ENCODE measurements at regions not wholly inside any gene's neighbourhood (a gene's known extent, or its start where the extent isn't known, plus 50 kb on each side); places are given as distances from the start of the nearest gene placed in this dataset.
"Not testable (repeated sequence)": the region's sequence is repeated elsewhere in the genome, so short reads cannot be mapped to it uniquely, and the experiment has no call there.

DNA sequence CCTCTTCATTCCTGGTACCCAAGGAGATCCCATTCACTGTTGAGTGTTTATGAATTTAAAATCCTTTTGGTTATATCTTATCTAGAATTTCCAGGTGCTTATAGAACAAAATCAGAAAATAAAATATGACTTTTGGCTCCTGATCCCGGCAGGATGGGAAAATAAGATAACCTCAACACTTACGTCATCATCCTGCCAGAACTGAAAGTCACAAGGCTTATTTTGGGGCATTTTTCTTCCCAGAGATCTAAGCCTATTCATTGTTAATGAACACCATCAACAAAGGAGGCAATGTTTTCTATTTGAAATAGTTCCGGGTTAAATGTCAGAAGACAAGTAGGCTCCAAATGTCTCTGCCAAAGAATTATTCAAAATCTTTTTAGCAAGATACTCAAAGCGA is 580.6 kb downstream of the TFAP2A start:
- H3K27ac ChIP-seq (ENCODE audit: low read depth, low read length) = no peak overlapping the region
- H3K36me3 ChIP-seq (ENCODE audit: control insufficient read depth in 5 of 5, insufficient read depth in 5 of 5, low read length in 5 of 5) = no peaks in the 10 kb centered on the region
- H3K27me3 ChIP-seq (ENCODE audit: control insufficient read depth in 5 of 5, insufficient read depth in 4 of 5, low read length in 5 of 5) = no peaks in the 10 kb centered on the region
- no peaks in the 10 kb centered on the region for H3K9me3 ChIP-seq (ENCODE audit: control insufficient read depth in 5 of 5, low read length in 5 of 5)
- no peaks in the 10 kb centered on the region for H3K4me1 ChIP-seq (ENCODE audit: control insufficient read depth in 5 of 5, insufficient read depth in 5 of 5, low read length in 5 of 5)
- H3K4me3 ChIP-seq (ENCODE audit: low read depth in 1 of 5, low read length in 5 of 5) = no peak overlapping the region
- H3K9ac ChIP-seq (ENCODE audit: low read length in 5 of 5) = no peak overlapping the region

DNA sequence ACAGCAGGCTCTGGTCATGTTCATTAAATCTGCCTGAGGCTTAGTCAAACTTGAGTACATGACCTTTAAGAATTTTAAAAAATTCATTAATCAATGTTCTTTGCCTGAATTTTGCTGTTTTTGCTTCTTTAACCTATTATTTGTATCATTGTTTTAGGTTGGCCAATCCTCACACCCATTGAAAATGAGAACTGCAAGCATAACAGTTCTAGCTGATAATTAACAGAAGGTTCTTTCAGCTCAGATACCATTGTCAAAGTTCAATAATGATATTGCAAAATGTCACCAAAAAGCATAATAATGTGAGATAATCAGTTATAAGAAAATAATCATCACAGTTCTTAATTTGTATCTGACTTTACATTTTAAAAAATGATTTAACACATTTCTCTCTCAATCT is 583.1 kb downstream of the TFAP2A start:
- no peaks in the 10 kb centered on the region for H3K4me1 ChIP-seq (ENCODE audit: control insufficient read depth in 5 of 5, insufficient read depth in 5 of 5, low read length in 5 of 5)
- no peaks in the 10 kb centered on the region for H3K9me3 ChIP-seq (ENCODE audit: control insufficient read depth in 5 of 5, low read length in 5 of 5)
- H3K27ac ChIP-seq (ENCODE audit: low read depth, low read length) = no peak overlapping the region
- H3K4me3 ChIP-seq (ENCODE audit: low read depth in 1 of 5, low read length in 5 of 5) = no peak overlapping the region
- H3K36me3 ChIP-seq (ENCODE audit: control insufficient read depth in 5 of 5, insufficient read depth in 5 of 5, low read length in 5 of 5) = no peaks in the 10 kb centered on the region
- H3K9ac ChIP-seq (ENCODE audit: low read length in 5 of 5) = no peak overlapping the region
- no peaks in the 10 kb centered on the region for H3K27me3 ChIP-seq (ENCODE audit: control insufficient read depth in 5 of 5, insufficient read depth in 4 of 5, low read length in 5 of 5)

DNA sequence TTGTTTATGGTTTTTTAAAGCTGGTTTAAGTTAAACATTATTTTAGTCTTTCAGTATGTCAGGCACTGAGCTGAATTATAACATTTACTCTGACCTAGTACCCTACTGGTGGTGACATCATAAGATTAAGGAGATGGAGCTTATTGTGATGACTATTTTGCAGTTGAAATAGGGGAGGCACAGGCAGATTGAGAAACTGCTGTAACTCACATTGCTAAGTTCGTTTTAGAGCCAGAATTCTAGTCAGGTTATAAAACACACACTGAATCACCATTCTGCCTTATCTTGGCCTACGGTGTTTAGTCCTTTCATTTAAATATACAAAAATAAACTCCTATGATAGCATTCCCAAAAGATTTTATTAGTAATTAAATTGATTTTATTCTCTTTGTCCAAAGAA is 584.1 kb downstream of the TFAP2A start:
- Histone ChIP-seq H3K4me1 (ENCODE audit: control insufficient read depth in 5 of 5, insufficient read depth in 5 of 5, low read length in 5 of 5) (no peaks in the 10 kb centered on the region), H3K27me3 (ENCODE audit: control insufficient read depth in 5 of 5, insufficient read depth in 4 of 5, low read length in 5 of 5) (no peaks in the 10 kb centered on the region), H3K27ac (ENCODE audit: low read depth, low read length) (no peak overlapping the region), H3K9me3 (ENCODE audit: control insufficient read depth in 5 of 5, low read length in 5 of 5) (no peaks in the 10 kb centered on the region), H3K9ac (ENCODE audit: low read length in 5 of 5) (no peak overlapping the region), H3K4me3 (ENCODE audit: low read depth in 1 of 5, low read length in 5 of 5) (no peak overlapping the region), H3K36me3 (ENCODE audit: control insufficient read depth in 5 of 5, insufficient read depth in 5 of 5, low read length in 5 of 5) (no peaks in the 10 kb centered on the region)

DNA sequence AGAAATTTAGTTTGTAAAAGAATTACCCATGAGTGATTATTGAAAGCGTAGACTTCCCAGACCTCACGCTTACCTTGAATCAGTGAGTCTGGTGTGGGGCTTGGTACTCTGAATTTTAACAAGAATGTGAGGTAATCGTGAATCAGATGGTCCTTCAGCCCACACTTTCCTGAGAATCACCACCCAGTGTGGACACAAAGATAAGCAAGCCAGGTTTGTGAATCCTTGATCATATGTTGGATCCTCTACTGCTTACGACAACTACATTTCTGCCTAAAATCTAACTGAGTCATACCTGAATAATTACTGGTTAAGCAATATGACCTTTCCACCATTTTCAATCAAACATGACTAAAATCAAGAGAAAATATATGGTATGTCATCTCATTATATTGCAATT is 589.3 kb downstream of the TFAP2A start:
- H3K27me3 ChIP-seq (ENCODE audit: control insufficient read depth in 5 of 5, insufficient read depth in 4 of 5, low read length in 5 of 5) = no peaks in the 10 kb centered on the region

DNA sequence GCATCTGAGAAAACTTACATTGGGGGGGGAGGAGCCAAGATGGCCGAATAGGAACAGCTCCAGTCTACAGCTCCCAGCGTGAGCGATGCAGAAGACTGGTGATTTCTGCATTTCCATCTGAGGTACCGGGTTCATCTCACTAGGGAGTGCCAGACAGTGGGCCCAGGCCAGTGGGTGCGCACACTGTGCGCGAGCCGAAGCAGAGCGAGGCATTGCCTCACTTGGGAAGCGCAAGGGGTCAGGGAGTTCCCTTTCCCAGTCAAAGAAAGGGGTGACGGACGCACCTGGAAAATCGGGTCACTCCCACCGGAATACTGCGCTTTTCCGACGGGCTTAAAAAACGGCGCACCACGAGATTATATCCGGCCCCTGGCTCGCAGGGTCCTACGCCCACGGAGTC is 604.1 kb downstream of the TFAP2A start:
- H3K9me3 ChIP-seq (ENCODE audit: control insufficient read depth in 5 of 5, low read length in 5 of 5); H3K27ac ChIP-seq (ENCODE audit: low read depth, low read length); H3K27me3 ChIP-seq (ENCODE audit: control insufficient read depth in 5 of 5, insufficient read depth in 4 of 5, low read length in 5 of 5); H3K36me3 ChIP-seq (ENCODE audit: control insufficient read depth in 5 of 5, insufficient read depth in 5 of 5, low read length in 5 of 5); H3K4me1 ChIP-seq (ENCODE audit: control insufficient read depth in 5 of 5, insufficient read depth in 5 of 5, low read length in 5 of 5); H3K4me3 ChIP-seq (ENCODE audit: low read depth in 1 of 5, low read length in 5 of 5); H3K9ac ChIP-seq (ENCODE audit: low read length in 5 of 5): not testable (repeated sequence)

More for the DNA sequence above, 589.3 kb downstream of the TFAP2A start:
- no peaks in the 10 kb centered on the region for H3K36me3 ChIP-seq (ENCODE audit: control insufficient read depth in 5 of 5, insufficient read depth in 5 of 5, low read length in 5 of 5)
- H3K4me1 ChIP-seq (ENCODE audit: control insufficient read depth in 5 of 5, insufficient read depth in 5 of 5, low read length in 5 of 5) = no peaks in the 10 kb centered on the region
- no peak overlapping the region for H3K4me3 ChIP-seq (ENCODE audit: low read depth in 1 of 5, low read length in 5 of 5)
- H3K9me3 ChIP-seq (ENCODE audit: control insufficient read depth in 5 of 5, low read length in 5 of 5) = no peaks in the 10 kb centered on the region
- H3K27ac ChIP-seq (ENCODE audit: low read depth, low read length) = no peak overlapping the region
- H3K9ac ChIP-seq (ENCODE audit: low read length in 5 of 5) = no peak overlapping the region

DNA sequence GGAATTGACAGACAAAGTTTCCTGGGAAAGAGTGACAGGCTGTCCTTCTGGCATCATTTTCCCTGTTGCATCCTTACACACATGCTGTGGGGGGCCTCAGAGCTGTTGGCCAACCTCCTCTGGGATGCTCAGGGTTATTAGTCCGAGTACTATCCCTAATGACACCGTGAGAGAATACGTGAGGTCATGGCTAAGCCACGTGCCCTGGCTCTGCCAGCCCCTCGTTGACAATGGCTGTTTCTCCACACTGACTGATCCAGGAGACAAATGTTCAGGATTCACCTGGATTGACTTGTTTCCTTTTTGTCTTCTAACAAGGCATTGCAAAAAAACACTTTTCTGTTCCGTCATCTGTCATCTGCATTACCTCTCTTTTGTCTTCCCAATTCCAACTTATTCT is 604.6 kb downstream of the TFAP2A start:
- Histone ChIP-seq H3K36me3 (ENCODE audit: control insufficient read depth in 5 of 5, insufficient read depth in 5 of 5, low read length in 5 of 5) (no peaks in the 10 kb centered on the region), H3K9me3 (ENCODE audit: control insufficient read depth in 5 of 5, low read length in 5 of 5) (peaks cover 0 to 2% (median 0%) of the 10 kb centered on the region in 5 donors), H3K4me1 (ENCODE audit: control insufficient read depth in 5 of 5, insufficient read depth in 5 of 5, low read length in 5 of 5) (no peaks in the 10 kb centered on the region), H3K4me3 (ENCODE audit: low read depth in 1 of 5, low read length in 5 of 5) (no peak overlapping the region), H3K27me3 (ENCODE audit: control insufficient read depth in 5 of 5, insufficient read depth in 4 of 5, low read length in 5 of 5) (no peaks in the 10 kb centered on the region), H3K9ac (ENCODE audit: low read length in 5 of 5) (no peak overlapping the region), H3K27ac (ENCODE audit: low read depth, low read length) (no peak overlapping the region)

DNA sequence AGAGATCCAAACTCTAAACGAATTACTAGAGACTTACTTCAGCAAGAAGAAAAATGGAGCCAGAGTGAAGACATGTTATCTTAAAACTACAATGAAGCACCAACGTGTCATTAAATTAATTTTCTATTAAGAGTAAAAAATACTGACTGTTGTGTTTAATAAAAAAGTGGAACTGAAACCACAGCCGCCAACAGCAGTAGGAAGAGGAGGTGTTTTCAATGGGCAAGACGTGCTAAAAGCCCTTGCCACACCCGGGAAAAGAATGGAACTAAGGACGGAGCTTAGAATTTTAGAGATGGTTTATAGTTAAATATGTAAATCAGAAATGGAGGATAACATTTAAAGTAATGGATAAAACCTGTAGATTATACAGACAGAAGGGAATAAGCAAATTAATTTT is 608.7 kb downstream of the TFAP2A start:
- H3K4me1 ChIP-seq (ENCODE audit: control insufficient read depth in 5 of 5, insufficient read depth in 5 of 5, low read length in 5 of 5) = no peaks in the 10 kb centered on the region
- no peak overlapping the region for H3K27ac ChIP-seq (ENCODE audit: low read depth, low read length)
- H3K9ac ChIP-seq (ENCODE audit: low read length in 5 of 5) = no peak overlapping the region
- no peak overlapping the region for H3K4me3 ChIP-seq (ENCODE audit: low read depth in 1 of 5, low read length in 5 of 5)
- H3K36me3 ChIP-seq (ENCODE audit: control insufficient read depth in 5 of 5, insufficient read depth in 5 of 5, low read length in 5 of 5) = no peaks in the 10 kb centered on the region
- peaks cover 0 to 2% (median 0%) of the 10 kb centered on the region in 5 donors for H3K9me3 ChIP-seq (ENCODE audit: control insufficient read depth in 5 of 5, low read length in 5 of 5)
- no peaks in the 10 kb centered on the region for H3K27me3 ChIP-seq (ENCODE audit: control insufficient read depth in 5 of 5, insufficient read depth in 4 of 5, low read length in 5 of 5)

DNA sequence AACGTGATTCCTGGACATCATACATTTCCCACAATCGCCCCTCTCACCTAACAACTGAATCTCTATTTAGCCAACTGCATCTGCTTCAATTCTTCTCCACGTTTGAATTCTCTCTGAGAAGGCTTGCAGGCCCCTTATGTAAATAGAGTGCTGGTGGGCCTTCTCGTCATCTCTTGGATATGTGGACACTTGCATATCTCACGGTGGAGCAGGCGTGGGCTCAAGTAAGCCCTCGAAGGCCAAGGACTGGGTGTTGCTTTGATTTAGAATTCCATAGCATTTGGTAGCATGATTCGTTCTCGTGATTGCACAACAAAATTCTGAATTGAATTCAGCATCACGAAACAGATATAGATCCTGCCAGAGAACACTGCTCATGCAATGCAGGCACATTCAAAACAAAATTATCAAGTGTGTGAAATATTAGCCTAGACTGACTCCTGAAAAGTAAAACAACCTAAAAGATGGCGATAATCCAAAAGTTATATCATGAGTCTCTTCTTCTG is 613.6 kb downstream of the TFAP2A start:
- H3K4me3 ChIP-seq (ENCODE audit: low read depth in 1 of 5, low read length in 5 of 5) = no peak overlapping the region
- no peak overlapping the region for H3K9ac ChIP-seq (ENCODE audit: low read length in 5 of 5)
- H3K27ac ChIP-seq (ENCODE audit: low read depth, low read length) = no peak overlapping the region
- no peaks in the 10 kb centered on the region for H3K9me3 ChIP-seq (ENCODE audit: control insufficient read depth in 5 of 5, low read length in 5 of 5)
- H3K27me3 ChIP-seq (ENCODE audit: control insufficient read depth in 5 of 5, insufficient read depth in 4 of 5, low read length in 5 of 5) = no peaks in the 10 kb centered on the region
- H3K36me3 ChIP-seq (ENCODE audit: control insufficient read depth in 5 of 5, insufficient read depth in 5 of 5, low read length in 5 of 5) = no peaks in the 10 kb centered on the region
- H3K4me1 ChIP-seq (ENCODE audit: control insufficient read depth in 5 of 5, insufficient read depth in 5 of 5, low read length in 5 of 5) = no peaks in the 10 kb centered on the region

DNA sequence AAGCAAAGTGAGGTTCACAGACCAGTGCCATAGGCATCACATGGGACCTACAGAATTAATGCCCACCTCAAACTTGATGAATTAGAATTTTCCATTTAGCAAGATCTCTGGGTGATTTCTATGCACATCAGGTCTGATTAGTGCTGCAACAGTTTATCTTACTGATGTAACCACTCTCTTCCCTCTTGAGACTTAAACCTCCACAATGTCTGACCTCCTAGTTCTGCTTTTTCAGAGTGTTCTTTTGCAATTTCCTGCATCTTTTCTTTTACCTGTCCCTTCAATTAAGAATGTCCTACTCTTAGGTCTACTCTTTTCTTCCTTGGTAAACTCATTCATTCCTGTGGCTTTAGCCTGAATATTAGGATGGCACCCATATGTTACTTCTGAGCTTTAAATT is 615.3 kb downstream of the TFAP2A start:
- Histone ChIP-seq H3K4me3 (ENCODE audit: low read depth in 1 of 5, low read length in 5 of 5) (no peak overlapping the region), H3K9me3 (ENCODE audit: control insufficient read depth in 5 of 5, low read length in 5 of 5) (no peaks in the 10 kb centered on the region), H3K4me1 (ENCODE audit: control insufficient read depth in 5 of 5, insufficient read depth in 5 of 5, low read length in 5 of 5) (no peaks in the 10 kb centered on the region), H3K36me3 (ENCODE audit: control insufficient read depth in 5 of 5, insufficient read depth in 5 of 5, low read length in 5 of 5) (no peaks in the 10 kb centered on the region), H3K27ac (ENCODE audit: low read depth, low read length) (no peak overlapping the region), H3K9ac (ENCODE audit: low read length in 5 of 5) (no peak overlapping the region), H3K27me3 (ENCODE audit: control insufficient read depth in 5 of 5, insufficient read depth in 4 of 5, low read length in 5 of 5) (no peaks in the 10 kb centered on the region)

DNA sequence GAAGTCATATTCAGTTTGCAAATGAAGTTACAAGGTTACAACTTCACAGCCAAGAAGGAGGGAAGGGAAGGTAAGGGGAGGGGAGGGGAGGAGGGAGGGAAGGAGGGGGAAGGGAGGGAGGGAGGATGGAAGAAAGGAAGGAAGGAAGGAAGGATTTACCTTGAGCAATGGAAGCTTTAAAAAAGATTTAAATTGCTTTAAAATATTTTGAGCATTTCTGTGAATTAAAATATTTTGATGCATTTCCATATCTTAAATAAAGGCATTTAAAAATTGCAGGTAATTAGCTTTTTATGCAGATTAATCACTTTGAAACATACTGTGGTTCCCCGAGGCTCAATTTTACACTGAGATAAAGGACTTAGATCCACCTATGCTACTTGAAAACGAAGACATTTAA is 618.0 kb downstream of the TFAP2A start:
- H3K4me3 ChIP-seq (ENCODE audit: low read depth in 1 of 5, low read length in 5 of 5) = no peak overlapping the region
- H3K9me3 ChIP-seq (ENCODE audit: control insufficient read depth in 5 of 5, low read length in 5 of 5) = no peaks in the 10 kb centered on the region
- H3K27me3 ChIP-seq (ENCODE audit: control insufficient read depth in 5 of 5, insufficient read depth in 4 of 5, low read length in 5 of 5) = no peaks in the 10 kb centered on the region
- no peak overlapping the region for H3K27ac ChIP-seq (ENCODE audit: low read depth, low read length)
- no peaks in the 10 kb centered on the region for H3K36me3 ChIP-seq (ENCODE audit: control insufficient read depth in 5 of 5, insufficient read depth in 5 of 5, low read length in 5 of 5)
- H3K4me1 ChIP-seq (ENCODE audit: control insufficient read depth in 5 of 5, insufficient read depth in 5 of 5, low read length in 5 of 5) = no peaks in the 10 kb centered on the region
- H3K9ac ChIP-seq (ENCODE audit: low read length in 5 of 5) = no peak overlapping the region

DNA sequence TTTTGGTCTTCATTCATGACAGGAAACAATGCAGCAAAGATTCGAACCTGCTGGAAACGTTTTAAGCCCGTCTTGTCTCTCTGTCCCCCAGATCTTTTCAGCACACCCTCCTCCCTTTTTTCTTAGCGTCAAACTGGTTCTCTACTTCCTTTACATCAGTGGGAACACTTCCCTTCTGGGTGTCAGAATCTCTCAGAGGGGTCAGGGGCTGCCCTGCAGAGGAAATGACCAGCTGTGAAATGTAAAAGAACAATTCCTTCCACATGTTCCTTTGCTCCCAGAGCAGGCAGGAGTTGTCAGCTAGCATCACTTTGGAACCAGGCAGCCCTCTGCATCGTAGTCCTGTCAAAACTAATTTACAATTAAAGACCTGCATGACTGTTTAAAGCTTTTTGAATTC is 619.0 kb downstream of the TFAP2A start:
- H3K27me3 ChIP-seq (ENCODE audit: control insufficient read depth in 5 of 5, insufficient read depth in 4 of 5, low read length in 5 of 5) = no peaks in the 10 kb centered on the region
- no peaks in the 10 kb centered on the region for H3K4me1 ChIP-seq (ENCODE audit: control insufficient read depth in 5 of 5, insufficient read depth in 5 of 5, low read length in 5 of 5)
- no peaks in the 10 kb centered on the region for H3K36me3 ChIP-seq (ENCODE audit: control insufficient read depth in 5 of 5, insufficient read depth in 5 of 5, low read length in 5 of 5)
- H3K4me3 ChIP-seq (ENCODE audit: low read depth in 1 of 5, low read length in 5 of 5) = no peak overlapping the region
- H3K27ac ChIP-seq (ENCODE audit: low read depth, low read length) = no peak overlapping the region
- H3K9ac ChIP-seq (ENCODE audit: low read length in 5 of 5) = no peak overlapping the region
- no peaks in the 10 kb centered on the region for H3K9me3 ChIP-seq (ENCODE audit: control insufficient read depth in 5 of 5, low read length in 5 of 5)

All from subcutaneous abdominal adipose tissue (tissue), 5 donors.